ENCODE measurements at regions not wholly inside any gene's neighbourhood (a gene's known extent, or its start where the extent isn't known, plus 50 kb on each side); places are given as distances from the start of the nearest gene placed in this dataset.

- H3K4me1 ChIP-seq (ENCODE audit: insufficient read depth, low read length): peaks cover 4% of the 10 kb centered on the region; the same call in 1 of the 2 replicates
- H3K27ac ChIP-seq (ENCODE audit: insufficient read length, low read depth, low read length): no peak overlapping the region
- peak overlapping the region in 1 of 2 experiments; percentile 42; a peak in 2 of 5 replicates for H3K4me3 Mint-ChIP-seq
- peaks cover 69% of the 10 kb centered on the region for H3K27me3 ChIP-seq (ENCODE audit: insufficient read depth, low read length)
- peaks cover 10 to 15% of the 10 kb centered on the region in 2 experiments for H3K4me1 Mint-ChIP-seq
- H4K91ac ChIP-seq (ENCODE audit: insufficient read length, low read depth, low read length): no peak overlapping the region
- no peak overlapping the region for H3K4ac ChIP-seq (ENCODE audit: low read depth, low read length)
- H3K27ac Mint-ChIP-seq: no peak overlapping the region
- H4K20me1 ChIP-seq (ENCODE audit: control insufficient read depth, insufficient read depth, insufficient read length): no peaks in the 10 kb centered on the region
- no peak overlapping the region for H2AK5ac ChIP-seq (ENCODE audit: insufficient read length, low read length)
- H4K8ac ChIP-seq (replicated peaks; ENCODE audit: insufficient read length, low read depth, low read length): no peak overlapping the region
- no peaks in the 10 kb centered on the region for H3K79me2 ChIP-seq (ENCODE audit: insufficient read depth, low read length)
- no peak overlapping the region for H3K23ac ChIP-seq (ENCODE audit: insufficient read length, low read depth, low read length)
- no peak overlapping the region for H2BK20ac ChIP-seq (ENCODE audit: low read depth, low read length, poor library complexity, severe bottlenecking)
- WGBS (ENCODE audit: extremely low coverage, insufficient read length, low lambda C conversion rate): no CpG with 5 or more reads among the region's 12 CpGs
- H2BK120ac ChIP-seq (ENCODE audit: low read depth, low read length, poor library complexity, severe bottlenecking): no peak overlapping the region
- H2BK12ac ChIP-seq (ENCODE audit: insufficient read length, low read depth, low read length): no peak overlapping the region
- H2AFZ ChIP-seq (ENCODE audit: low read length): no peak overlapping the region
- H3K23me2 ChIP-seq (ENCODE audit: insufficient read length, low read depth, low read length, poor library complexity, severe bottlenecking): peaks cover 3% of the 10 kb centered on the region
- H3K56ac ChIP-seq (ENCODE audit: insufficient read length, low read depth, low read length): no peak overlapping the region
- H3K79me1 ChIP-seq (ENCODE audit: insufficient read depth, low read depth, low read length, poor library complexity, severe bottlenecking): no peaks in the 10 kb centered on the region
- H2BK15ac ChIP-seq (ENCODE audit: low read depth, low read length): no peak overlapping the region
- no peak overlapping the region for H4K5ac ChIP-seq (ENCODE audit: insufficient read length, low read depth, low read length)
- DNase-seq: no peak
- H3K18ac ChIP-seq (ENCODE audit: insufficient read length, low read depth, low read length): no peak overlapping the region
- peaks cover 98% of the 10 kb centered on the region for H3K27me3 Mint-ChIP-seq (ENCODE audit: low read depth)
- no peak overlapping the region for H3T11ph ChIP-seq (ENCODE audit: low read length)
- no peaks in the 10 kb centered on the region for H3K36me3 Mint-ChIP-seq (ENCODE audit: insufficient read depth in 1 of 3, low read depth in 3 of 3)
- no peak overlapping the region for H3K9ac ChIP-seq (ENCODE audit: extremely low read depth, insufficient read length, low read length)
- H3K9me3 Mint-ChIP-seq: peaks cover 1 to 4% of the 10 kb centered on the region in 2 experiments; a peak in 2 of 5 replicates
- no peak overlapping the region for H3K4me2 ChIP-seq (ENCODE audit: insufficient read depth, insufficient read length, low read length)
- H3K9me3 ChIP-seq (ENCODE audit: control insufficient read depth, low read depth, low read length): no peaks in the 10 kb centered on the region
- no peak overlapping the region for H2BK5ac ChIP-seq (ENCODE audit: insufficient read length, low read length)
- no peak for TF ChIP-seq CTCF (conservative IDR thresholded peaks at IDR 0.05)
- no peak overlapping the region for H3K14ac ChIP-seq (ENCODE audit: insufficient read depth, low read length)
Measured at GRCh38 chr2:120464448-120464931, 118.6 kb downstream of the INHBB start.

Data from H9 (cell line).